Endothelial cell of umbilical vein (primary cell): ENCODE measurements at regions not wholly inside any gene's neighbourhood (a gene's known extent, or its start where the extent isn't known, plus 50 kb on each side); places are given as distances from the start of the nearest gene placed in this dataset.

Experiments
- BruUV-seq: library from RNA; stranded (reverse); fragments of 400-500 nt; replicated peaks from 2 replicates; lab custom pipeline; 2021; lab: Mats Ljungman, UMichigan
- CTCF ChIA-PET: fragments of 300-600, 350-600 bp; sonication (Branson Sonifier 250); formaldehyde crosslinking; loops from one replicate; lab custom pipeline; 2021; ENCODE audit warnings: antibody characterized with exemption, inconsistent platforms; lab: Charles Lee
- POLR2A ChIA-PET: fragments of 300-600, 350-600 bp; sonication (Branson Sonifier 250); formaldehyde crosslinking; loops from one replicate; lab custom pipeline; 2021; ENCODE audit warnings: antibody characterized with exemption, inconsistent platforms; lab: Charles Lee
- DNase-seq: peaks from one replicate; pipeline ENCODE4 v3.0.0-alpha.2; 2011; ENCODE audit warnings: low read depth, low spot score
- FAIRE-seq: peaks from 2 replicates; lab custom pipeline; 2011; peaks lifted over from hg19 to GRCh38; lab: Jason Lieb, UNC
- H2AFZ ChIP-seq: 2 replicates; pipeline ENCODE4 v1.6.0; 2012; ENCODE audit warnings: low read depth, low read length, control low read depth, inconsistent platforms
- H3K27ac ChIP-seq: 2 replicates; pipeline ENCODE4 v1.5.1; 2011; ENCODE audit warnings: low read depth, mild to moderate bottlenecking, control low read depth, low read length, moderate library complexity; ENCODE audit not compliant: insufficient read depth
- H3K27me3 ChIP-seq, 2 experiments: 2 replicates each; pipeline versions ENCODE4 v1.6.0 to v1.6.1; 2011; ENCODE audit warnings: low read length in 2 of 2, mixed read lengths in 1 of 2; ENCODE audit not compliant: control insufficient read depth in 2 of 2, insufficient read depth in 2 of 2
- H3K36me3 ChIP-seq, 2 experiments: 2 replicates in 1 of 2; 3 replicates in 1 of 2; pipeline ENCODE4 v1.5.1; 2011; ENCODE audit warnings: low read length in 2 of 2, mild to moderate bottlenecking in 1 of 2, moderate library complexity in 1 of 2; ENCODE audit not compliant: control insufficient read depth in 2 of 2, insufficient read depth in 2 of 2; ENCODE audit errors: extremely low read depth in 1 of 2
- H3K4me1 ChIP-seq: 3 replicates; pipeline ENCODE4 v1.5.1; 2011; ENCODE audit warnings: mild to moderate bottlenecking, low read length; ENCODE audit not compliant: control insufficient read depth, insufficient read depth; ENCODE audit errors: extremely low read depth
- H3K4me2 ChIP-seq: 2 replicates; pipeline ENCODE4 v1.6.1; 2011; ENCODE audit warnings: low read length, control low read depth, mixed read lengths; ENCODE audit not compliant: insufficient read depth
- H3K4me3 ChIP-seq, 3 experiments: fragments of 200-600 bp in 1 of 3; sonication (generic), shearing (Covaris generic) in 1 of 3; replicated peaks in 1 of 3; 2 replicates each; pipeline ENCODE4 v1.5.1; 2011 to 2016; ENCODE audit warnings: control low read depth in 3 of 3, low read length in 3 of 3, mild to moderate bottlenecking in 2 of 3, inconsistent platforms in 1 of 3, low read depth in 1 of 3, moderate library complexity in 1 of 3; ENCODE audit not compliant: insufficient read depth in 1 of 3
- H3K79me2 ChIP-seq: 2 replicates; pipeline ENCODE4 v1.6.0; 2012; ENCODE audit warnings: low read length, inconsistent platforms; ENCODE audit not compliant: control insufficient read depth, insufficient read depth
- H3K9ac ChIP-seq: replicated peaks from 2 replicates; pipeline ENCODE3; 2011; ENCODE audit warnings: low read length, control low read depth; ENCODE audit not compliant: insufficient read depth; ENCODE audit errors: extremely low read depth
- H3K9me1 ChIP-seq: replicated peaks from 3 replicates; pipeline ENCODE4 v1.6.0; 2011; ENCODE audit warnings: mild to moderate bottlenecking, low read length; ENCODE audit not compliant: control insufficient read depth, insufficient read depth; ENCODE audit errors: extremely low read depth
- H3K9me3 ChIP-seq: replicated peaks from 2 replicates; pipeline ENCODE4 v1.5.1; 2012; ENCODE audit warnings: low read length, inconsistent platforms; ENCODE audit not compliant: control insufficient read depth, insufficient read depth
- H4K20me1 ChIP-seq: replicated peaks from 2 replicates; pipeline ENCODE3; 2011; ENCODE audit warnings: mild to moderate bottlenecking, low read length; ENCODE audit not compliant: control insufficient read depth, insufficient read depth; ENCODE audit errors: extremely low read depth
- CTCF ChIP-seq, 2 donors: IDR thresholded peaks; 1 replicate in 1 of 2; 2 replicates in 1 of 2; pipeline ENCODE4 v1.5.1; 2011; ENCODE audit warnings: low read length in 2 of 2, mild to moderate bottlenecking in 2 of 2, moderate library complexity in 2 of 2, control low read depth in 1 of 2, inconsistent platforms in 1 of 2, low read depth in 1 of 2; ENCODE audit not compliant: insufficient read depth in 1 of 2; ENCODE audit errors: extremely low read depth in 1 of 2
- EZH2 ChIP-seq: IDR thresholded peaks from 2 replicates; pipeline ENCODE4 v1.6.1; 2012; ENCODE audit warnings: borderline replicate concordance, low read depth, mild to moderate bottlenecking, moderate library complexity, low read length, inconsistent platforms; ENCODE audit not compliant: severe bottlenecking
- FOS ChIP-seq: IDR thresholded peaks from 2 replicates; pipeline ENCODE4 v1.6.1; 2011; ENCODE audit warnings: mild to moderate bottlenecking, low read length, moderate library complexity, borderline replicate concordance; ENCODE audit not compliant: insufficient read depth
- GATA2 ChIP-seq: IDR thresholded peaks from 2 replicates; pipeline ENCODE4 v1.7.0; 2011; ENCODE audit warnings: low read depth, mild to moderate bottlenecking, moderate library complexity, mixed read lengths, low read length; ENCODE audit not compliant: insufficient read length, insufficient read depth
- POLR2AphosphoS5 ChIP-seq: IDR thresholded peaks from 2 replicates; pipeline ENCODE4 v1.6.1; 2012; ENCODE audit warnings: low read depth, mild to moderate bottlenecking, control low read depth, low read length, moderate library complexity; ENCODE audit not compliant: insufficient read depth
- dilution Hi-C: fragments of 300-500 bp; cut with MboI; formaldehyde crosslinking; loops from one replicate; pipeline ENCODE4 v1.15.0; 2019; ENCODE audit warnings: low sequenced_read_pairs; ENCODE audit not compliant: extremely low pct_ligation_motif_present
- intact Hi-C: fragments of 100-400 bp; cut with micrococcal nuclease; formaldehyde crosslinking; loops from one replicate; pipeline ENCODE4 v1.10.0; 2022
- TF ChIP-seq, protein P1 (sequence below): IDR thresholded peaks from 2 replicates; pipeline ENCODE4 v1.6.1; 2011; ENCODE audit not compliant: insufficient read depth, insufficient read length

DNA sequence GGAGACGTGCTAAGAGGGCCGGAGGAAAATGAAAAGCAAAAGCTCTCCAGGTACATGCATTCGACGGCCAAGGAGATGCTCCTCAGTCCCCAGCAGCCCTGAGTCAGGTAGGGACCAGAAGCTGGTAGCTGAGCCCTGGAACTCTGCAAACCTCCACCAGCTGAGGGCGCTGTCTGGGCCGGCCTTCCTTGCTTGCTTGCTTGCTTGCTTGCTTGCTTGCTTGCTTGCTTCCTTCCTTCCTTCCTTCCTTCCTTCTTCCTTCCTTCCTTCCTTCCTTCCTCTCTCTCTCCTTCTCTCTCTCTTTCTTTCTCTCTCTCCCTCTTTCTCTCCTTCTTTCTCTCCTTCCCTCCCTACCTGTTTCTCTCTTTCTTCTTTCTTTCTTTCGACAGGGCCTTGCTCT, 94.6 kb upstream of the RASGRF1 start:
- no peaks in the 10 kb centered on the region for H3K9me3 ChIP-seq
- no peak overlapping the region for H3K4me2 ChIP-seq
- no peaks in the 10 kb centered on the region for H3K36me3 ChIP-seq
- no peak overlapping the region for H3K4me3 ChIP-seq
- H2AFZ ChIP-seq = no peak overlapping the region
- ChIA-PET CTCF (interaction anchor here (0.7 to 11.2 kb wide), 27 partner anchors 8 to 665 kb away, joined by 3 to 390 read pairs (median 7); no protein-coding TSS in a partner anchor), POLR2A (interaction anchor here (0.6 kb wide), 1 partner anchor 178 kb away, joined by 3 read pairs; no protein-coding TSS in a partner anchor)
- no peak for DNase-seq
- no peak overlapping the region for H3K9ac ChIP-seq
- no peaks in the 10 kb centered on the region for H3K79me2 ChIP-seq
- FAIRE-seq = no peak
- dilution Hi-C loops (no loop called here), intact Hi-C loops (no loop called here)
- no peak overlapping the region for H3K27ac ChIP-seq
- no peak for TF ChIP-seq POLR2AphosphoS5
- TF ChIP-seq, protein P1, sequence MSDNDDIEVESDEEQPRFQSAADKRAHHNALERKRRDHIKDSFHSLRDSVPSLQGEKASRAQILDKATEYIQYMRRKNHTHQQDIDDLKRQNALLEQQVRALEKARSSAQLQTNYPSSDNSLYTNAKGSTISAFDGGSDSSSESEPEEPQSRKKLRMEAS = no peak
- TF ChIP-seq CTCF (IDR thresholded peaks at IDR 0.05; ENCODE audit: extremely low read depth in 1 of 2, insufficient read depth in 1 of 2, low read depth in 1 of 2, low read length in 2 of 2) = peak; percentile 5 to 41
- TF ChIP-seq FOS = no peak
- no TSS peak for BruUV-seq
- H4K20me1 ChIP-seq = no peaks in the 10 kb centered on the region
- H3K27me3 ChIP-seq = no peaks in the 10 kb centered on the region
- H3K4me1 ChIP-seq = no peaks in the 10 kb centered on the region
- H3K9me1 ChIP-seq = no peaks in the 10 kb centered on the region

- no peak overlapping the region for H3K4me3 ChIP-seq
- no peaks in the 10 kb centered on the region for H4K20me1 ChIP-seq
- H3K27me3 ChIP-seq = no peaks in the 10 kb centered on the region
- dilution Hi-C loops (no loop called here), intact Hi-C loops (loop anchor here (1.0 kb wide), 2 partner anchors 156 to 275 kb away; no protein-coding TSS in a partner anchor)
- no peaks in the 10 kb centered on the region for H3K36me3 ChIP-seq
- no peaks in the 10 kb centered on the region for H3K79me2 ChIP-seq
- no peak overlapping the region for H2AFZ ChIP-seq
- H3K4me1 ChIP-seq = no peaks in the 10 kb centered on the region
- TF ChIP-seq EZH2 (no peak), GATA2 (no peak), CTCF (IDR thresholded peaks at IDR 0.05; ENCODE audit: extremely low read depth in 1 of 2, insufficient read depth in 1 of 2, low read depth in 1 of 2, low read length in 2 of 2) (peak; percentile 83 to 86), POLR2AphosphoS5 (no peak), FOS (no peak)
- TF ChIP-seq, protein P1 = no peak
- BruUV-seq = no TSS peak
- CTCF ChIA-PET = interaction anchor here (0.6 to 11.2 kb wide), 54 partner anchors 9 to 666 kb away, joined by 3 to 390 read pairs (median 4); no protein-coding TSS in a partner anchor
- POLR2A ChIA-PET = interaction anchor here (0.6 kb wide), 1 partner anchor 177 kb away, joined by 3 read pairs; no protein-coding TSS in a partner anchor
- FAIRE-seq = peak; percentile 71
- peak; percentile 56 for DNase-seq
- no peak overlapping the region for H3K4me2 ChIP-seq
- no peaks in the 10 kb centered on the region for H3K9me3 ChIP-seq
- no peak overlapping the region for H3K27ac ChIP-seq
- H3K9me1 ChIP-seq = no peaks in the 10 kb centered on the region
- H3K9ac ChIP-seq = no peak overlapping the region
Observed at GRCh38 chr15:79184465-79184892, 93.9 kb upstream of the RASGRF1 start.
